HEK293T (cell line): ENCODE measurements at regions not wholly inside any gene's neighbourhood (a gene's known extent, or its start where the extent isn't known, plus 50 kb on each side); places are given as distances from the start of the nearest gene placed in this dataset.
A peak's percentile ranks its signal among the peaks of the same experiment; 100 is the strongest.
"Not testable (repeated sequence)": the region's sequence is repeated elsewhere in the genome, so short reads cannot be mapped to it uniquely, and the experiment has no call there.

Experiments
- CTCF ChIA-PET: fragments of 350-600 bp; formaldehyde crosslinking; extraction: SDS; loops from one replicate; lab custom pipeline; 2021; ENCODE audit warnings: antibody characterized with exemption, inconsistent platforms; lab: Yijun Ruan, JAX
- POLR2A ChIA-PET: fragments of 350-600 bp; formaldehyde crosslinking; extraction: SDS; loops from one replicate; lab custom pipeline; 2020; ENCODE audit warnings: antibody characterized with exemption, inconsistent platforms; lab: Yijun Ruan, JAX
- DNase-seq: peaks from one replicate; pipeline ENCODE4 v3.0.0; 2012; ENCODE audit warnings: mixed read lengths; ENCODE audit errors: extremely low spot score
- ARNT ChIP-seq: fragments of 450-650 bp; IDR thresholded peaks from 2 replicates; pipeline ENCODE4 v1.6.1; 2017; ENCODE audit warnings: mild to moderate bottlenecking
- BHLHE40 ChIP-seq: fragments of 450-650 bp; IDR thresholded peaks from 2 replicates; pipeline ENCODE4 v1.6.1; 2016; ENCODE audit warnings: mild to moderate bottlenecking, moderate library complexity, borderline replicate concordance
- CTBP1 ChIP-seq: fragments of 450-650 bp; IDR thresholded peaks from 2 replicates; pipeline ENCODE4 v1.6.1; 2016; ENCODE audit warnings: borderline replicate concordance
- ELF4 ChIP-seq: fragments of 450-650 bp; IDR thresholded peaks from 2 replicates; pipeline ENCODE4 v1.6.1; 2017; ENCODE audit warnings: antibody characterized with exemption
- FOXA1 ChIP-seq: fragments of 450-650 bp; IDR thresholded peaks from 2 replicates; pipeline ENCODE4 v1.6.1; 2016; ENCODE audit warnings: mild to moderate bottlenecking
- FOXK2 ChIP-seq: fragments of 450-650 bp; IDR thresholded peaks from 2 replicates; pipeline ENCODE4 v1.6.1; 2016; ENCODE audit warnings: mild to moderate bottlenecking
- FOXM1 ChIP-seq: fragments of 450-650 bp; IDR thresholded peaks from 2 replicates; pipeline ENCODE4 v1.6.1; 2017; ENCODE audit warnings: mild to moderate bottlenecking, borderline replicate concordance
- HDGF ChIP-seq: fragments of 450-650 bp; IDR thresholded peaks from 2 replicates; pipeline ENCODE4 v1.6.1; 2017; ENCODE audit warnings: antibody characterized with exemption, borderline replicate concordance
- L3MBTL2 ChIP-seq: fragments of 450-650 bp; conservative IDR thresholded peaks from 2 replicates; pipeline ENCODE4 v1.6.1; 2016; ENCODE audit warnings: mild to moderate bottlenecking
- LEF1 ChIP-seq: fragments of 450-650 bp; IDR thresholded peaks from 2 replicates; pipeline ENCODE4 v1.6.1; 2017; ENCODE audit warnings: mild to moderate bottlenecking, borderline replicate concordance
- NFRKB ChIP-seq: fragments of 450-650 bp; IDR thresholded peaks from 2 replicates; pipeline ENCODE4 v1.6.1; 2016; ENCODE audit warnings: mild to moderate bottlenecking, moderate library complexity
- PKNOX1 ChIP-seq: fragments of 450-650 bp; IDR thresholded peaks from 2 replicates; pipeline ENCODE4 v1.6.1; 2016
- SP1 ChIP-seq: fragments of 450-650 bp; IDR thresholded peaks from 2 replicates; pipeline ENCODE4 v1.6.1; 2017
- SUZ12 ChIP-seq: fragments of 450-650 bp; IDR thresholded peaks from 2 replicates; pipeline ENCODE4 v1.6.1; 2016; ENCODE audit warnings: mild to moderate bottlenecking
- TARDBP ChIP-seq: fragments of 450-650 bp; IDR thresholded peaks from 2 replicates; pipeline ENCODE4 v1.6.1; 2016
- ZNF384 ChIP-seq: fragments of 450-650 bp; IDR thresholded peaks from 2 replicates; pipeline ENCODE4 v1.6.1; 2016

- no peak for TF ChIP-seq LEF1
- TF ChIP-seq SUZ12: no peak
- no peak for TF ChIP-seq ZNF384
- no peak for TF ChIP-seq FOXM1
- TF ChIP-seq HDGF: no peak
- TF ChIP-seq FOXA1: no peak
- TF ChIP-seq PKNOX1: no peak
- DNase-seq: no peak
- ChIA-PET POLR2A (no interaction called here), CTCF (no interaction called here)
These were observed 355.1 kb downstream of the SLITRK5 start for GRCh38 chr13:88026241-88026640.

- POLR2A ChIA-PET: no interaction called here
- DNase-seq: no peak
- CTCF ChIA-PET: no interaction called here
- TF ChIP-seq ARNT (no peak), SP1 (no peak), BHLHE40 (no peak), SUZ12 (no peak), TARDBP (no peak), FOXA1 (no peak), PKNOX1 (no peak), FOXK2 (no peak), ELF4 (no peak), CTBP1 (no peak), FOXM1 (no peak), ZNF384 (no peak), LEF1 (no peak), NFRKB (no peak), L3MBTL2 (no peak), HDGF (no peak)
These were observed 360.9 kb downstream of the SLITRK5 start for GRCh38 chr13:88031980-88032559.

GRCh38 chr13:88036205-88036604, 365.0 kb downstream of the SLITRK5 start:
- DNase-seq, CTCF ChIA-PET, POLR2A ChIA-PET: not testable (repeated sequence)

- no peak for TF ChIP-seq ZNF384
- no peak for TF ChIP-seq LEF1
- TF ChIP-seq FOXK2: no peak
- no peak for TF ChIP-seq SP1
- no peak for TF ChIP-seq NFRKB
- no peak for TF ChIP-seq BHLHE40
- no peak for TF ChIP-seq SUZ12
- no peak for TF ChIP-seq PKNOX1
- no peak for TF ChIP-seq ELF4
- no peak for TF ChIP-seq FOXA1
- ChIA-PET CTCF (no interaction called here), POLR2A (no interaction called here)
- DNase-seq: no peak
These were observed 371.3 kb downstream of the SLITRK5 start for GRCh38 chr13:88042489-88042888.

GRCh38 chr13:88051746-88052482, 380.7 kb downstream of the SLITRK5 start:
- POLR2A ChIA-PET: no interaction called here
- CTCF ChIA-PET: no interaction called here
- DNase-seq: peak; percentile 9
- no peak for TF ChIP-seq CTBP1

GRCh38 chr13:88063741-88064140, 392.6 kb downstream of the SLITRK5 start:
- ChIA-PET CTCF (no interaction called here), POLR2A (no interaction called here)
- no peak for TF ChIP-seq LEF1
- no peak for TF ChIP-seq FOXA1
- no peak for TF ChIP-seq FOXK2
- no peak for TF ChIP-seq NFRKB
- no peak for TF ChIP-seq ARNT
- no peak for TF ChIP-seq FOXM1
- no peak for TF ChIP-seq SUZ12
- no peak for TF ChIP-seq ZNF384
- no peak for TF ChIP-seq TARDBP
- no peak for TF ChIP-seq SP1
- TF ChIP-seq ELF4: no peak
- TF ChIP-seq BHLHE40: no peak
- TF ChIP-seq CTBP1: no peak
- no peak for TF ChIP-seq L3MBTL2
- TF ChIP-seq HDGF: no peak
- TF ChIP-seq PKNOX1: no peak

More at GRCh38 chr13:88063741-88064140, 392.6 kb downstream of the SLITRK5 start:
- DNase-seq: no peak
